ENCODE measurements at regions not wholly inside any gene's neighbourhood (a gene's known extent, or its start where the extent isn't known, plus 50 kb on each side); places are given as distances from the start of the nearest gene placed in this dataset.

DNA sequence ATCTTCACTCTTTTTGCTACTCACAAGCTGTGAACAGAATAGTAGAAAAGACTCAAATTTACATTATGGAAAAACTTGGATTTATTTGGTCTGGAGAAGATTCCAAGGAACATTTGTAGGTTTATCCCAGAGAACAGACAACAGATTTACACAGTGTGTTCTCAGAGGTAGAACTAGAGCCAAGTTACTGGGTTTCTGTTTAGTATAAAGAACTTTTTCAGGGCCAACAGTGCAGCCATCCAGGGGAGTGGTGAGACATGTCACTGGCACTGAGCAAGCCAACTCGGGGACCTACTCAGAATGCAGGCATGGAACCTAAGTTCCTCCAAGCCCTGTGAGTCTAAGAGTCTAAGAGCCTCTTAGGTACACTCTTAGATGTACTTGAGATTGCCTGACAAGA is 142.6 kb downstream of the OMA1 start:
- 65% methylated on average over 1 of the region's 1 CpG for WGBS (ENCODE audit: insufficient coverage)
- H3K27ac ChIP-seq (ENCODE audit: low read length), result no peak overlapping the region
- DNase-seq, result peak; percentile 5

GRCh38 chr1:58402444-58402843 is 144.1 kb downstream of the OMA1 start:
- Histone ChIP-seq H3K4me3 (ENCODE audit: low read length) (no peak overlapping the region), H3K27ac (ENCODE audit: low read length) (no peak overlapping the region), H3K36me3 (ENCODE audit: control insufficient read depth, insufficient read depth, low read length) (no peaks in the 10 kb centered on the region), H3K27me3 (ENCODE audit: control insufficient read depth, insufficient read depth, low read length) (no peaks in the 10 kb centered on the region), H3K4me1 (ENCODE audit: control insufficient read depth, insufficient read depth, low read length) (no peaks in the 10 kb centered on the region), H3K9me3 (replicated peaks; ENCODE audit: control insufficient read depth, low read depth, low read length) (no peaks in the 10 kb centered on the region)
- WGBS (ENCODE audit: insufficient coverage), result 5% methylated on average over 2 of the region's 6 CpGs
- DNase-seq, result no peak

More for the DNA sequence above, 142.6 kb downstream of the OMA1 start:
- H3K27me3 ChIP-seq (ENCODE audit: control insufficient read depth, insufficient read depth, low read length), result no peaks in the 10 kb centered on the region
- no peaks in the 10 kb centered on the region for H3K4me1 ChIP-seq (ENCODE audit: control insufficient read depth, insufficient read depth, low read length)
- no peaks in the 10 kb centered on the region for H3K9me3 ChIP-seq (replicated peaks; ENCODE audit: control insufficient read depth, low read depth, low read length)
- no peak overlapping the region for H3K4me3 ChIP-seq (ENCODE audit: low read length)
- no peaks in the 10 kb centered on the region for H3K36me3 ChIP-seq (ENCODE audit: control insufficient read depth, insufficient read depth, low read length)

- Histone ChIP-seq H3K36me3 (ENCODE audit: control insufficient read depth, insufficient read depth, low read length) (no peaks in the 10 kb centered on the region), H3K27ac (ENCODE audit: low read length) (no peak overlapping the region), H3K4me1 (ENCODE audit: control insufficient read depth, insufficient read depth, low read length) (no peaks in the 10 kb centered on the region), H3K4me3 (ENCODE audit: low read length) (no peak overlapping the region), H3K27me3 (ENCODE audit: control insufficient read depth, insufficient read depth, low read length) (no peaks in the 10 kb centered on the region), H3K9me3 (replicated peaks; ENCODE audit: control insufficient read depth, low read depth, low read length) (no peaks in the 10 kb centered on the region)
- WGBS (ENCODE audit: insufficient coverage), result 37% methylated on average over 3 of the region's 6 CpGs
- no peak for DNase-seq
Measured at GRCh38 chr1:58401991-58402390, 144.5 kb downstream of the OMA1 start.

GRCh38 chr1:58399176-58399575 is 147.3 kb downstream of the OMA1 start:
- 89% methylated on average over 1 of the region's 3 CpGs for WGBS (ENCODE audit: insufficient coverage)

DNA sequence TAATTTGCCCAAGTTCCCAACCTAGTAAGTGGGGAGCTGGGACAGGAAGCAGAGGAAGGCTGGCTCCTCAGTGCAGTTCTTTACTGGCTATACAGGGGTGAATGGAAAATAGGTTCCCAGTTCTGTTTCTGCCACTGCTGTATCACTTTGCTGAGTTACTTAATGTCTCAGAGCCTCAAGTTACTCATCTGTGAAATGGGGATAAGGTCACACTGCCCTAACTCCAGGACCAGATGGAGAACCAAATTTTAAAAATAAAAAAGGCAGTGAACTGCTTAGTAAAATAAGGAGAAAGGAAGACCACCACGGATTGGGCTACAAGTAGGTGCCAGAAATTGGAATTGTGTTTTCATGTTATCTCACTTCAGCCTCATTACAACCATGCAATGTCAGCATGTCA is 147.8 kb downstream of the OMA1 start:
- no peak overlapping the region for H3K27ac ChIP-seq (ENCODE audit: low read length)
- H3K9me3 ChIP-seq (replicated peaks; ENCODE audit: control insufficient read depth, low read depth, low read length), result no peaks in the 10 kb centered on the region
- no peaks in the 10 kb centered on the region for H3K4me1 ChIP-seq (ENCODE audit: control insufficient read depth, insufficient read depth, low read length)
- no peaks in the 10 kb centered on the region for H3K36me3 ChIP-seq (ENCODE audit: control insufficient read depth, insufficient read depth, low read length)
- H3K4me3 ChIP-seq (ENCODE audit: low read length), result no peak overlapping the region
- no peak for DNase-seq
- WGBS (ENCODE audit: insufficient coverage), result no CpG with 5 or more reads among the region's 1 CpG
- H3K27me3 ChIP-seq (ENCODE audit: control insufficient read depth, insufficient read depth, low read length), result peaks cover 2% of the 10 kb centered on the region

More at GRCh38 chr1:58399176-58399575, 147.3 kb downstream of the OMA1 start:
- Histone ChIP-seq H3K9me3 (replicated peaks; ENCODE audit: control insufficient read depth, low read depth, low read length) (no peaks in the 10 kb centered on the region), H3K4me1 (ENCODE audit: control insufficient read depth, insufficient read depth, low read length) (no peaks in the 10 kb centered on the region), H3K27ac (ENCODE audit: low read length) (no peak overlapping the region), H3K27me3 (ENCODE audit: control insufficient read depth, insufficient read depth, low read length) (peaks cover 2% of the 10 kb centered on the region), H3K4me3 (ENCODE audit: low read length) (no peak overlapping the region), H3K36me3 (ENCODE audit: control insufficient read depth, insufficient read depth, low read length) (no peaks in the 10 kb centered on the region)
- DNase-seq, result no peak

- DNase-seq, result no peak
- H3K27me3 ChIP-seq (ENCODE audit: control insufficient read depth, insufficient read depth, low read length), result peaks cover 2% of the 10 kb centered on the region
- H3K9me3 ChIP-seq (replicated peaks; ENCODE audit: control insufficient read depth, low read depth, low read length), result no peaks in the 10 kb centered on the region
- 67% methylated on average over 7 of the region's 9 CpGs for WGBS (ENCODE audit: insufficient coverage)
- H3K4me3 ChIP-seq (ENCODE audit: low read length), result no peak overlapping the region
- no peaks in the 10 kb centered on the region for H3K36me3 ChIP-seq (ENCODE audit: control insufficient read depth, insufficient read depth, low read length)
- no peak overlapping the region for H3K27ac ChIP-seq (ENCODE audit: low read length)
- no peaks in the 10 kb centered on the region for H3K4me1 ChIP-seq (ENCODE audit: control insufficient read depth, insufficient read depth, low read length)
Measured at GRCh38 chr1:58397187-58397820, 149.2 kb downstream of the OMA1 start.

- no peak for DNase-seq
- H3K4me3 ChIP-seq (ENCODE audit: low read length), result no peak overlapping the region
- no peaks in the 10 kb centered on the region for H3K4me1 ChIP-seq (ENCODE audit: control insufficient read depth, insufficient read depth, low read length)
- no peak overlapping the region for H3K27ac ChIP-seq (ENCODE audit: low read length)
- 75% methylated on average over 4 of the region's 6 CpGs for WGBS (ENCODE audit: insufficient coverage)
- no peaks in the 10 kb centered on the region for H3K9me3 ChIP-seq (replicated peaks; ENCODE audit: control insufficient read depth, low read depth, low read length)
- H3K36me3 ChIP-seq (ENCODE audit: control insufficient read depth, insufficient read depth, low read length), result no peaks in the 10 kb centered on the region
- peaks cover 2% of the 10 kb centered on the region for H3K27me3 ChIP-seq (ENCODE audit: control insufficient read depth, insufficient read depth, low read length)
Measured at GRCh38 chr1:58396150-58396549, 150.4 kb downstream of the OMA1 start.

GRCh38 chr1:58395355-58395754 is 151.2 kb downstream of the OMA1 start:
- Histone ChIP-seq H3K9me3 (replicated peaks; ENCODE audit: control insufficient read depth, low read depth, low read length) (no peaks in the 10 kb centered on the region), H3K36me3 (ENCODE audit: control insufficient read depth, insufficient read depth, low read length) (no peaks in the 10 kb centered on the region), H3K27ac (ENCODE audit: low read length) (no peak overlapping the region), H3K27me3 (ENCODE audit: control insufficient read depth, insufficient read depth, low read length) (peaks cover 2% of the 10 kb centered on the region), H3K4me1 (ENCODE audit: control insufficient read depth, insufficient read depth, low read length) (no peaks in the 10 kb centered on the region), H3K4me3 (ENCODE audit: low read length) (no peak overlapping the region)
- peak; percentile 63 for DNase-seq
- no CpG with 5 or more reads among the region's 2 CpGs for WGBS (ENCODE audit: insufficient coverage)

DNA sequence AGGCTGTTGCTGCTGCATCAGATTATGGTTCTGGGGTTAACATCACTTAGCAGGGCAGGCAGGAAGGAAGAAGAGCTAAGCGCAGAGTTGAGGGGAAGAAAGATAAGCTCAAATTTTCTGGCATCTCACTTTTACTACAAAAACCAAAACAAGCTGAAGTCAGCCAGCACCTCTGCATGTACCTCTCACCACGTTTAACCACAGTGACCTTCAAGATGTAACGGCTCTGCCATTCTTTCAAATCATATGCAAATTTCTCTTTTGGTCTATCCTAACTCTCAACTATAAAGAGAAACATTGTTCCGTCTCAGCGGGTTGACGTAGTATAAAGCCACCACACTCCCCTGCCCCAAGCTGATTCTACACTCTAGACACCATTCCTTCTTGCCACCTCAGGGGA is 154.4 kb downstream of the OMA1 start:
- no peak overlapping the region for H3K4me3 ChIP-seq (ENCODE audit: low read length)
- no peaks in the 10 kb centered on the region for H3K36me3 ChIP-seq (ENCODE audit: control insufficient read depth, insufficient read depth, low read length)
- no peak for DNase-seq
- 83% methylated on average over 5 of the region's 6 CpGs for WGBS (ENCODE audit: insufficient coverage)
- no peak overlapping the region for H3K27ac ChIP-seq (ENCODE audit: low read length)
- peaks cover 2% of the 10 kb centered on the region for H3K27me3 ChIP-seq (ENCODE audit: control insufficient read depth, insufficient read depth, low read length)
- no peaks in the 10 kb centered on the region for H3K9me3 ChIP-seq (replicated peaks; ENCODE audit: control insufficient read depth, low read depth, low read length)
- H3K4me1 ChIP-seq (ENCODE audit: control insufficient read depth, insufficient read depth, low read length), result no peaks in the 10 kb centered on the region

DNA sequence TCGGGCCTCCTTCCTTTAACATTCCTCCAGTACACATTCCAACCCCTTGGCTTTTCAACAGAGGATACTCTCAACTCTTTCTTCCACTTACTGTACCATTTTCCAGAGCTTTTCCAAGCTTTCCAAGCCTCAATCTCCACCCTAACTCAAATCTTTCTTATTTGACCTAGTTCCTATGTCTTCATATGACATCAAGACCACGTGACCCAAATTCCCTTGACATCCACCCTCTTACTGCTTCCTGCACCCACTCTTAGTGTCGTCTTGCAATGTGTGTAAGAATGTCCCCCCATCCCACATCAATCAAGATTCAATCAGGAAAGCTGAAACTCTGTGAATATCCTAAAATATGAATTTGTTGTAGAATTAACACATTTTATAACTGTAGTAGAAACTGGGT is 155.0 kb downstream of the OMA1 start:
- Histone ChIP-seq H3K27ac (ENCODE audit: low read length) (no peak overlapping the region), H3K4me3 (ENCODE audit: low read length) (no peak overlapping the region), H3K27me3 (ENCODE audit: control insufficient read depth, insufficient read depth, low read length) (peaks cover 2% of the 10 kb centered on the region), H3K36me3 (ENCODE audit: control insufficient read depth, insufficient read depth, low read length) (no peaks in the 10 kb centered on the region), H3K4me1 (ENCODE audit: control insufficient read depth, insufficient read depth, low read length) (no peaks in the 10 kb centered on the region), H3K9me3 (replicated peaks; ENCODE audit: control insufficient read depth, low read depth, low read length) (no peaks in the 10 kb centered on the region)
- 75% methylated on average over 2 of the region's 3 CpGs for WGBS (ENCODE audit: insufficient coverage)
- DNase-seq, result no peak

GRCh38 chr1:58391056-58391455 is 155.5 kb downstream of the OMA1 start:
- Histone ChIP-seq H3K36me3 (ENCODE audit: control insufficient read depth, insufficient read depth, low read length) (no peaks in the 10 kb centered on the region), H3K4me1 (ENCODE audit: control insufficient read depth, insufficient read depth, low read length) (no peaks in the 10 kb centered on the region), H3K27me3 (ENCODE audit: control insufficient read depth, insufficient read depth, low read length) (no peaks in the 10 kb centered on the region), H3K9me3 (replicated peaks; ENCODE audit: control insufficient read depth, low read depth, low read length) (no peaks in the 10 kb centered on the region), H3K27ac (ENCODE audit: low read length) (no peak overlapping the region), H3K4me3 (ENCODE audit: low read length) (no peak overlapping the region)
- DNase-seq, result peak; percentile 18
- 21% methylated on average over 2 of the region's 5 CpGs for WGBS (ENCODE audit: insufficient coverage)
